C4-2B (cell line): ENCODE measurements at regions not wholly inside any gene's neighbourhood (a gene's known extent, or its start where the extent isn't known, plus 50 kb on each side); places are given as distances from the start of the nearest gene placed in this dataset.

Experiments used
- CTCF ChIP-seq: fragments of 450-650 bp; conservative IDR thresholded peaks from 2 replicates; pipeline ENCODE4 v1.5.1; 2017; ENCODE audit warnings: mild to moderate bottlenecking
- ZFX ChIP-seq: fragments of 450-650 bp; IDR thresholded peaks from 2 replicates; pipeline ENCODE4 v1.6.1; 2017

- TF ChIP-seq CTCF = no peak
- TF ChIP-seq ZFX = no peak
Measured at GRCh38 chr6:160931378-160932310, 59.9 kb upstream of the MAP3K4 start.
